ENCODE measurements at regions not wholly inside any gene's neighbourhood (a gene's known extent, or its start where the extent isn't known, plus 50 kb on each side); places are given as distances from the start of the nearest gene placed in this dataset.

- Histone ChIP-seq H4K20me1 (ENCODE audit: control insufficient read depth, insufficient read depth) (no peaks in the 10 kb centered on the region), H3K79me2 (ENCODE audit: control insufficient read depth, insufficient read depth, low read length) (no peaks in the 10 kb centered on the region), H3K27ac (ENCODE audit: control insufficient read depth, insufficient read depth) (no peak overlapping the region), H3K27me3 (replicated peaks in 1 of 2; ENCODE audit: control insufficient read depth in 2 of 2, insufficient read depth in 2 of 2, low read length in 1 of 2) (no peaks in the 10 kb centered on the region; a peak in 1 of 4 replicates), H3K9ac (ENCODE audit: control insufficient read depth, insufficient read depth, low read length) (no peak overlapping the region), H3K4me1 (ENCODE audit: control insufficient read depth, insufficient read depth, low read length) (no peaks in the 10 kb centered on the region), H3K4me2 (ENCODE audit: control insufficient read depth, insufficient read depth) (no peak overlapping the region), H2AFZ (ENCODE audit: control insufficient read depth, low read depth, low read length) (no peak overlapping the region), H3K36me3 (ENCODE audit: control insufficient read depth in 2 of 2, insufficient read depth in 2 of 2, low read length in 1 of 2) (no peaks in the 10 kb centered on the region), H3K4me3 (no peak overlapping the region), H3K9me3 (replicated peaks; ENCODE audit: control insufficient read depth, insufficient read depth, low read length) (no peaks in the 10 kb centered on the region)
- ChIA-PET RAD21 (ENCODE audit: unreplicated experiment) (no interaction called here), SMC1A (ENCODE audit: uncharacterized antibody, unreplicated experiment) (no interaction called here), CTCF (no interaction called here), POLR2A (no interaction called here)
- BruUV-seq (replicated peaks): no TSS peak
- FAIRE-seq: no peak
- in situ Hi-C loops (cut with MboI): no loop called here
- WGBS (ENCODE audit: insufficient coverage, insufficient replicate concordance, low lambda C conversion rate, missing lambda C conversion rate): 32% methylated on average over 3 of the region's 3 CpGs
- no peak for DNase-seq (ENCODE audit: low read depth, low spot score)
- intact Hi-C loops (cut with micrococcal nuclease; ENCODE audit: unreplicated experiment): no loop called here
- no peak for TF ChIP-seq TCF12 (IDR thresholded peaks at IDR 0.05; ENCODE audit: low read depth, low read length)
- TF ChIP-seq CEBPZ (IDR thresholded peaks at IDR 0.05; ENCODE audit: low read depth, low read length): no peak
- ATAC-seq: no peak
Observed at GRCh38 chr2:19667085-19667484, 234.7 kb downstream of the TTC32 start.

GRCh38 chr2:19664646-19665045 is 237.1 kb downstream of the TTC32 start:
- FAIRE-seq: no peak
- BruUV-seq (replicated peaks): no TSS peak
- ChIA-PET POLR2A (no interaction called here), CTCF (no interaction called here), SMC1A (ENCODE audit: uncharacterized antibody, unreplicated experiment) (interaction anchor here (0.6 to 1.5 kb wide), 3 partner anchors 9 to 463 kb away, joined by 3 read pairs; no protein-coding TSS in a partner anchor), RAD21 (ENCODE audit: unreplicated experiment) (no interaction called here)
- H2AFZ ChIP-seq (ENCODE audit: control insufficient read depth, low read depth, low read length): no peak overlapping the region
- H3K9me3 ChIP-seq (replicated peaks; ENCODE audit: control insufficient read depth, insufficient read depth, low read length): no peaks in the 10 kb centered on the region
- no peaks in the 10 kb centered on the region for H3K4me1 ChIP-seq (ENCODE audit: control insufficient read depth, insufficient read depth, low read length)
- no peak overlapping the region for H3K4me2 ChIP-seq (ENCODE audit: control insufficient read depth, insufficient read depth)
- no peak for DNase-seq (ENCODE audit: low read depth, low spot score)
- H3K36me3 ChIP-seq (ENCODE audit: control insufficient read depth in 2 of 2, insufficient read depth in 2 of 2, low read length in 1 of 2): no peaks in the 10 kb centered on the region
- no peaks in the 10 kb centered on the region for H3K79me2 ChIP-seq (ENCODE audit: control insufficient read depth, insufficient read depth, low read length)
- 11% methylated on average over 4 of the region's 4 CpGs for WGBS (ENCODE audit: insufficient coverage, insufficient replicate concordance, low lambda C conversion rate, missing lambda C conversion rate)
- ATAC-seq: no peak
- no peak overlapping the region for H3K27ac ChIP-seq (ENCODE audit: control insufficient read depth, insufficient read depth)
- H4K20me1 ChIP-seq (ENCODE audit: control insufficient read depth, insufficient read depth): no peaks in the 10 kb centered on the region
- intact Hi-C loops (cut with micrococcal nuclease; ENCODE audit: unreplicated experiment): no loop called here
- H3K4me3 ChIP-seq: no peak overlapping the region
- in situ Hi-C loops (cut with MboI): no loop called here
- H3K27me3 ChIP-seq (replicated peaks in 1 of 2; ENCODE audit: control insufficient read depth in 2 of 2, insufficient read depth in 2 of 2, low read length in 1 of 2): no peaks in the 10 kb centered on the region; a peak in 1 of 4 replicates
- no peak overlapping the region for H3K9ac ChIP-seq (ENCODE audit: control insufficient read depth, insufficient read depth, low read length)
- TF ChIP-seq NRF1 (conservative IDR thresholded peaks at IDR 0.05; ENCODE audit: low read depth, low read length) (no peak), BHLHE40 (IDR thresholded peaks at IDR 0.05; ENCODE audit: borderline replicate concordance in 1 of 2, low read depth in 2 of 2, low read length in 1 of 2) (no peak), SUZ12 (IDR thresholded peaks at IDR 0.05; ENCODE audit: unreplicated experiment) (no peak), STAT1 (conservative IDR thresholded peaks at IDR 0.05) (no peak), RUNX3 (IDR thresholded peaks at IDR 0.05; ENCODE audit: low read length) (no peak), HSF1 (IDR thresholded peaks at IDR 0.05; ENCODE audit: low read depth, low read length) (no peak), SRF (IDR thresholded peaks at IDR 0.05; ENCODE audit: low read depth in 2 of 2, low read length in 2 of 2) (no peak), REST (IDR thresholded peaks at IDR 0.05; ENCODE audit: low read depth, low read length) (no peak)

All from GM12878 (cell line).